Left lung (tissue), 4 donors: ENCODE measurements at regions not wholly inside any gene's neighbourhood (a gene's known extent, or its start where the extent isn't known, plus 50 kb on each side); places are given as distances from the start of the nearest gene placed in this dataset.

Experiments used
- ATAC-seq: fragments of 200-7000 bp; cut with Tn5 transposase; one replicate; pipeline ENCODE4 v1.9.1; 2020; ENCODE audit warnings: moderate library complexity
- DNase-seq, 4 donors: peaks; one replicate each; pipeline ENCODE4 v3.0.0-alpha.2; 2013 to 2020
- H3K27ac ChIP-seq, 2 donors: fragments of 200-600 bp; sonication (generic) in 1 of 2; one replicate each; pipeline versions ENCODE4 v1.5.0 to v1.8.0; 2020 to 2021
- H3K27me3 ChIP-seq, 2 donors: fragments of 200-600 bp; sonication (generic) in 1 of 2; one replicate each; pipeline versions ENCODE4 v1.5.0 to v1.8.0; 2020 to 2021
- H3K36me3 ChIP-seq, 2 donors: fragments of 200-600 bp; sonication (generic) in 1 of 2; one replicate each; pipeline versions ENCODE4 v1.5.0 to v1.8.0; 2020 to 2021
- H3K4me1 ChIP-seq, 2 donors: fragments of 200-600 bp; one replicate each; pipeline ENCODE4 v1.8.0; 2021
- H3K4me3 ChIP-seq, 2 donors: fragments of 200-600 bp; sonication (generic) in 1 of 2; one replicate each; pipeline versions ENCODE4 v1.5.0 to v1.8.0; 2020 to 2021; ENCODE audit warnings: mild to moderate bottlenecking in 1 of 2
- H3K9me3 ChIP-seq, 2 donors: fragments of 200-600 bp; sonication (generic) in 1 of 2; one replicate each; pipeline versions ENCODE4 v1.5.0 to v1.8.0; 2020 to 2021
- intact Hi-C, 2 donors: fragments of 100-400 bp; cut with DNase I; formaldehyde crosslinking; loops; one replicate each; pipeline versions ENCODE4 v1.11.2 to v1.14.2; 2022
- TF ChIP-seq, protein P1 (sequence below), 2 donors: fragments of 200-600 bp; sonication (generic) in 1 of 2; IDR thresholded peaks; one replicate each; pipeline versions ENCODE4 v1.5.0 to v1.8.0; 2021; ENCODE audit warnings: antibody characterized with exemption in 2 of 2
- donor health status: DM: no; HTN: yes; CAD: no.
- donor health status: DM: no; HTN: no; CAD: no.

DNA sequence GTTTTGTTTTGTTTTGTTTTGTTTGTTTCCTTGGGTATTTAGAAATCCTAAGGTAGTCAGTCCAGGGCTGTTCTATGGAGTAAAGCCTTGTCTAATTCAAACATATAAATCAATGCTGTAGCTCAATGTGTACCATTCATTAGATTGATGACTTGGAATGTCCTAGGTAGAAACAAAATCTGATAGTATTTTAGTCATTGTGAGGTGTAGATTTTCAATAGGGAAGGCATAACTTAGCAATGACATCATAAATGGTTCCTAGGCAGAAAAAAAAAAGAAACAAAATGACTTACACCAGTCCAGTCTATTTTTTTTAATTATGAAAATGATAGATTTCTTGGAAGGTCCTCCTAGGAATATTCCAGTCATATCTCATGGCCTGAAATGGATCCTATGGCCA, 189.9 kb downstream of the SPRY2 start:
- TF ChIP-seq, protein P1, sequence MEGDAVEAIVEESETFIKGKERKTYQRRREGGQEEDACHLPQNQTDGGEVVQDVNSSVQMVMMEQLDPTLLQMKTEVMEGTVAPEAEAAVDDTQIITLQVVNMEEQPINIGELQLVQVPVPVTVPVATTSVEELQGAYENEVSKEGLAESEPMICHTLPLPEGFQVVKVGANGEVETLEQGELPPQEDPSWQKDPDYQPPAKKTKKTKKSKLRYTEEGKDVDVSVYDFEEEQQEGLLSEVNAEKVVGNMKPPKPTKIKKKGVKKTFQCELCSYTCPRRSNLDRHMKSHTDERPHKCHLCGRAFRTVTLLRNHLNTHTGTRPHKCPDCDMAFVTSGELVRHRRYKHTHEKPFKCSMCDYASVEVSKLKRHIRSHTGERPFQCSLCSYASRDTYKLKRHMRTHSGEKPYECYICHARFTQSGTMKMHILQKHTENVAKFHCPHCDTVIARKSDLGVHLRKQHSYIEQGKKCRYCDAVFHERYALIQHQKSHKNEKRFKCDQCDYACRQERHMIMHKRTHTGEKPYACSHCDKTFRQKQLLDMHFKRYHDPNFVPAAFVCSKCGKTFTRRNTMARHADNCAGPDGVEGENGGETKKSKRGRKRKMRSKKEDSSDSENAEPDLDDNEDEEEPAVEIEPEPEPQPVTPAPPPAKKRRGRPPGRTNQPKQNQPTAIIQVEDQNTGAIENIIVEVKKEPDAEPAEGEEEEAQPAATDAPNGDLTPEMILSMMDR (IDR thresholded peaks at IDR 0.05) = no peak
- no peaks in the 10 kb centered on the region for H3K9me3 ChIP-seq
- H3K36me3 ChIP-seq = no peaks in the 10 kb centered on the region
- no peaks in the 10 kb centered on the region for H3K27me3 ChIP-seq
- ATAC-seq = no peak
- no peak overlapping the region for H3K4me3 ChIP-seq
- no peak overlapping the region for H3K27ac ChIP-seq
- no peaks in the 10 kb centered on the region for H3K4me1 ChIP-seq
- no peak for DNase-seq
- intact Hi-C loops = no loop called here

DNA sequence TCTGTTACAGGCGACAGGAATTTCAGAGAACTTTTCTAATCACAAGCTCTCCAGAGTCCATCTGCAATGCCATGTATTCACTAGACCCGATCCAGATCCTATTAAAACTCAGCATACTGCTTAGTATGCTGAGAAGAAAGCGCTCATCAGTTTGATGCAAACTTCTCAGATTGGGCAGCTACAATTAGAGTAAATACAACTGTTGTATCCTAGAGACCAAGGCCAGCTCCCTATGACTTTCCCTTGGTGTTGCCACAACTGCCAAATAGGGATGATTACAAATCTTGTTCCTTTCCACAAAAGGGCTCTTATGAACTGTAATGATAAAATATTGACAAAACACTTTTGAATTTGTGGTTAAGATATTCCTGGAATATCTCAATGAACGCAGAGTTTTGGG, 191.2 kb downstream of the SPRY2 start:
- H3K4me1 ChIP-seq = peaks cover 0 to 6% of the 10 kb centered on the region in 2 donors
- H3K27ac ChIP-seq = no peak overlapping the region
- ATAC-seq (peak; percentile 70), DNase-seq (no peak)
- no peaks in the 10 kb centered on the region for H3K27me3 ChIP-seq
- TF ChIP-seq, protein P1 (IDR thresholded peaks at IDR 0.05) = no peak
- H3K36me3 ChIP-seq = no peaks in the 10 kb centered on the region
- no peak overlapping the region for H3K4me3 ChIP-seq
- intact Hi-C loops = no loop called here
- H3K9me3 ChIP-seq = no peaks in the 10 kb centered on the region

DNA sequence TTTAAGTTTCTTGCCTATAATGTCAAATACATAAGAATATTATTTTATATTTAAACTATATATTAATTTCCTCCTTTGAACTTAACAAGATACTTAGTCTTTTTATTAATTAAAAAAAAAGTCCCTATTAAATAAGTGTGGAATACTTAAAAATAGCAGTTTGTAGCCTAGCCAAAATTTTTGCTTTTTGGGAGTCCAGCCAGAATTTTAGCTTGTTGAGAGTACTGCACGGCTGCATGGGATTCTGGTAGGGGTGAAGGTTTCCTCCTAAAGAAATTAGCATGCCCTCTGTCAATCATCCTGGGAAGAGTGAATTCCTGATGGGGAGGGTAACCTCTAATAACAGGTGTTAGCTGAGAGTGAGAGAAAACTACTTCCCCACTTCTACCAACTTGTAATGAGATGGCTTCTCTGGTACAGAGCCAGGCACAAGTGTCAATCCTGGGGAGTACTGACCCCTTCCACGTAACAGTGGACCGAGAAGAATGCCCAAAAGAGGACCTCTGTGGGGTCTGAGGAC, 195.7 kb downstream of the SPRY2 start:
- H3K36me3 ChIP-seq = no peaks in the 10 kb centered on the region
- H3K4me3 ChIP-seq = no peak overlapping the region
- intact Hi-C loops = no loop called here
- H3K9me3 ChIP-seq = no peaks in the 10 kb centered on the region
- H3K27me3 ChIP-seq = no peaks in the 10 kb centered on the region
- DNase-seq (no peak), ATAC-seq (no peak)
- H3K27ac ChIP-seq = no peak overlapping the region
- peaks cover 0 to 11% of the 10 kb centered on the region in 2 donors for H3K4me1 ChIP-seq
- TF ChIP-seq, protein P1 (IDR thresholded peaks at IDR 0.05) = no peak

DNA sequence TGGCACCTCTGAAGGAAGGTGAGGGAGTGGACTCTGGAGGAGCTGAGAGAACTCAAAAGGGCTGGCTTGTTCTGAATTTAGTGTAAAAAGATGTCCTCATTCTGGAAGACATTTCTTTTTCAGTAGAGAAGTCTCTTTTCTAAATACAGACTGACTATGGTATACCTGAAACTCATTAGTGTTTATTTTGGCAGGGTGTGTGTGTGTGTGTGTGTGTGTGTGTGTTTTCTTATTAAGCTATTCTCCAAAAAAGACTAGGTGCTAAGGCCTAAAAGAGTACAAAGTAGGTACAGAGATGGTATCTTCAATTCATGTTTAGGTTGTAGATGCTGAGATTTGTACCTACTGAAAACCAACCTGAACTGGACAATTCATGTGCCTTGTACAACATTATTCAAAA, 196.4 kb downstream of the SPRY2 start:
- H3K4me3 ChIP-seq = no peak overlapping the region
- ATAC-seq = no peak
- no peaks in the 10 kb centered on the region for H3K36me3 ChIP-seq
- H3K9me3 ChIP-seq = no peaks in the 10 kb centered on the region
- DNase-seq = no peak
- TF ChIP-seq, protein P1 (IDR thresholded peaks at IDR 0.05) = no peak
- H3K4me1 ChIP-seq = peaks cover 0 to 11% of the 10 kb centered on the region in 2 donors
- H3K27me3 ChIP-seq = no peaks in the 10 kb centered on the region
- no peak overlapping the region for H3K27ac ChIP-seq
- intact Hi-C loops = no loop called here

DNA sequence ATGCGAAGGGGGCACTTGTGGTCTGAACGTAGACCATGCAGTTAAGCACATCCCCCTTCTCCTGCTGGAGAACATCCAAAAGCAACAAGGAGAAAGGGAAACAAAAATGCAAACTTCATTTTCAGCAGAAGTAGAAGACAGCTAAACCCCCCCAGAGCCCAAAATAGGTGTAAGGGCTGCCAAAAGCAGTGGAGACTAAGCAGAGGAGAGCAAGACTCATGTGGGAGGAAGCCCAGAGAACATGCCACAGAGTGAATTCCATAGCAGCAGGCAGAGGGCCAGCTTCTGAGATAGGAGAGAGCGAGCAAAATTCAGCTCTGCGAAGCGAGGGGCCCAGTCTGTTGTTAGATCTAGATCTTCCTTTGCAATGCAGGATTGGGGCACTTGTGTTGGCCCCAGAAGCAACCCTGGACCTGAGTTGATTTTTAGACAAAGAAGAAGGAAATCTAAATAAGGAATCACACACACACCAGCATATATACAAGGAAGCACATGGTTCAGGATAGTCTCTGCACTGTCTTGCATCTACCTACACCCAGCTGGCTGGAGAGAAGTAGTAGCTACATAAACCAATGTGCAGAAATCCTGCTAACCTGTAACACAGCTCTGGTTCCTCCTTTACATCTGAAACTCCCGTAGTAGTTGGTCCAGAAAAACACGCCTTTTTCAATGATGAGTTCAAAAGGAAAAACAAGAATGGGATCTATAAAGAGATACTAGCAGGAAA, 199.6 kb downstream of the SPRY2 start:
- DNase-seq (peak in 2 of 4 donors; percentile 35 to 39), ATAC-seq (peak; percentile 77)
- intact Hi-C loops = no loop called here
- H3K4me1 ChIP-seq = peaks cover 0 to 11% of the 10 kb centered on the region in 2 donors
- H3K27me3 ChIP-seq = no peaks in the 10 kb centered on the region
- TF ChIP-seq, protein P1 (IDR thresholded peaks at IDR 0.05) = no peak
- H3K4me3 ChIP-seq = no peak overlapping the region
- H3K36me3 ChIP-seq = no peaks in the 10 kb centered on the region
- no peaks in the 10 kb centered on the region for H3K9me3 ChIP-seq
- no peak overlapping the region for H3K27ac ChIP-seq
